NCI-H2227 (cell line): ENCODE measurements at regions not wholly inside any gene's neighbourhood (a gene's known extent, or its start where the extent isn't known, plus 50 kb on each side); places are given as distances from the start of the nearest gene placed in this dataset.
"Not testable (repeated sequence)": the region's sequence is repeated elsewhere in the genome, so short reads cannot be mapped to it uniquely, and the experiment has no call there.

ENCODE experiments used
- DNase-seq: peaks from one replicate; lab custom pipeline; 2025; ENCODE audit not compliant: unreplicated experiment; lab: John Stamatoyannopoulos, UW

DNA sequence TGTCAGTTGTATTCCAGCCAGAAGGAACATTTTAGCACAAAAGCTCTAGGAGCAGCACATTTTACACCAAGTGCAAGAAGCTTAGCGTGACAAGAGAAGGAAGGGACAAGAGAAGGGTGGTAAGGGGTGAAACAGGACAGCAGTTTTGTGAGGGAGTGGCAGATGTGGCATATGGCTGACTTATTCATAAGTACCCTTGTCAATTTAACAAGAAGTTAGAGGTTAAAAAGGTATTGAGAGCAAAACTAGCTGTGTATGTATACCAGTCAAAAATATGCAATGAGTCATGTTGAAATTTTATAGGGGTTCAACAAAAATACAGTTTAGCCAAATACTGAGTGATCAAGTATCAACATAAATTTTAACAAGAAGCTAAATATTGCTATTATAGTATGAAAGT, 561.5 kb upstream of the POT1 start:
- DNase-seq: no peak

DNA sequence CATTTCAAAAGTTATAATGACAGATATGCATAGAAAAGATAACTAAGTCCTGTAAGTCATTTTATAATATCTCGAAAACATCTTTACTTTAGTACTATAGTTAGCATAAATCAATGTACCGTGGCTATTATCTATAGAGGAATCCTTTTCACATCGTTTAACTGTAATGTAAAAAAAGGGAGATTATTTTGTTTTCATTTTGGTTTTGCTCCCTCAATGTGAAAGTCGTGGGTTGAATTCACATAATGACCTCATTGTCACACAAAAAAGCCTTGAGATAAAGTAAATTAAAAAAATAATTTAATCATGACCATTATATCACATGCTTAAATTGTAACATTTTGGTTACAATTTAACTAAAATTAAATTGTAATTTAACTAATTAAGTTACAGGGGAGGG, 560.5 kb upstream of the POT1 start:
- DNase-seq: no peak

DNA sequence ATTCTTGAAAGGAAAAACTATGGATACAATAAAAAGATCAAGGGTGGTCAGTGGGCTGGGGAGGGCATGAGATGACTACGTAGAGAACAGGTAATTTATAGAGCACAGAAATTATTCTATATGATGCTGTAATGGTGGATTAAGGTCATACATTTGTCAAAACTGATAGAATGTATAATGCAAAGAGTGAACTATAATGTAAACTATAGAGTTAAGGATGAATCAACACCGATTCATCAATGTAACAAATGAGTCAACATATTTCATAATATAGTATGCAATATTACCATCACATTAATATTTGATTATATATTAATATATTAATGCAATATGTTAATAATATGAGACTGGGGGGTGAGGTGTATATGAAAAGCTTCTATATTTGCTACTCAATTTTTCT, 555.6 kb upstream of the POT1 start:
- no peak for DNase-seq

DNA sequence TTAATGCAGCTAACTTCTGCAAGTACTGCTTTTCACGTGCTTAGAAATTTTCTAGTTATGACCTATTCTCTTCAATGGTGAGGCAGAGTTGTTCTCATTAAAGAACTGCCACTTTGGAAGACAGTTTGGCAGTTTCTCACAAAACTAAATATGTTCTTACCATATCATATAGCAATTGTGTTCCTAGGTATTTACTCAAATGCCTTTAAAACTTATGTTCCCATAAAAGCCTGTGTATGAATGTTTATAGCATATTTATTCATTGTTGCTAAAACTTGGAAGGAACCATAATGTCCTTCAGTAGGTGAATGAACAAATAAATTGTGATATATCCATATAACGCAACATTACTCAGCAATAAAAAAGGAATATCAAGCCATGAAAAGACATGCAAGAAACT, 555.1 kb upstream of the POT1 start:
- DNase-seq: no peak

DNA sequence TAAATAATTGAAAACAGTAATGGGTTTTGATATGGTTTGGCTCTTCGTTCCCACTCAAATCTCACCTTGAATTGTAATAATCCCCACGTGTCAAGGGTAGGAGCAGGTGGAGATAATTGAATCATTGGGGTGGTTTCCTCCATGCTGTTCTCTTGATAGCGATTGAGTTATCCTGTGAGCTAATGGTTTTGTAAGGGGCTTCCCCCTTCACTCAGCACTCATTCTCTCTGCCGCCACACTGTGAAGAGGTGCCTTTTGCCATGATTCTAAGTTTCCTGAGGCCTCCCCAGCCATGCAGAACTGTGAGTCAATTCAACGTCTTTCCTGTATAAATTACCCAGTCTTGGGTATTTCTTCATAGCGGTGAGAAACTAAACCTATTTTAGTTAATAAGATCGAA, 551.7 kb upstream of the POT1 start:
- no peak for DNase-seq

DNA sequence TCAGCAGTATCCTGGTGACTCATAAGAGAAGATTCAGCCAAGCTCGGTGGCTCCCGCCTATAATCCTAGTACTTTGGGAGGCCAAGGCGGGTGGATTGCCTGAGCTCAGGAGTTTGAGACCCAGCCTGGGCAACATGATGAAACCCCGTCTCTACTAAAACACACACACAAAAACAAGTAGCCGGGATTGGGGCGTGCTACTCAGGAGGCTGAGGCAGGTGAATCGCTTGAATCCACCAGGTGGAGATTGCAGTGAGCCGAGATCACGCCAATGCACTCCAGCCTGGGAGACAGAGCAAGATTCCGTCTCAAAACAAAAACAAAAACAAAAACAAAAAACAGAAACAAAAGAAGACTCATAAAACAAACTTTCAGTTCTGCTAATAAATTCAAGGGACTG, 551.1 kb upstream of the POT1 start:
- no peak for DNase-seq

DNA sequence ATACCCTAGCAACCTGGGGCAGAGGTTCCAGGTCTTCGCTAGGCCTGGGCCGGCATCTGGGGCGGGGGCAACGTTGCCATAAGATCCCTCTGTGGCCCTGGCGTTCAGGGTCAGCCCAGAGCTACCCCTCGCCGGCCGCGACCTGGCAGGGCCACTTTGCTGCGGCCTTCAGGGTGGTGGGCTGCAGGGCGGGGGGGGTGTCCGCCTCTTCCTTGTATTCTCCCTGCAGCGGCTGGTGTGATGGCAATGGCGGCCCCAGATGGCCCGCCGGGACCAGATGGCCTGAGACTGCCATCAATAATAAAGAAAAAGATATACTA, 539.2 kb upstream of the POT1 start:
- DNase-seq: no peak

DNA sequence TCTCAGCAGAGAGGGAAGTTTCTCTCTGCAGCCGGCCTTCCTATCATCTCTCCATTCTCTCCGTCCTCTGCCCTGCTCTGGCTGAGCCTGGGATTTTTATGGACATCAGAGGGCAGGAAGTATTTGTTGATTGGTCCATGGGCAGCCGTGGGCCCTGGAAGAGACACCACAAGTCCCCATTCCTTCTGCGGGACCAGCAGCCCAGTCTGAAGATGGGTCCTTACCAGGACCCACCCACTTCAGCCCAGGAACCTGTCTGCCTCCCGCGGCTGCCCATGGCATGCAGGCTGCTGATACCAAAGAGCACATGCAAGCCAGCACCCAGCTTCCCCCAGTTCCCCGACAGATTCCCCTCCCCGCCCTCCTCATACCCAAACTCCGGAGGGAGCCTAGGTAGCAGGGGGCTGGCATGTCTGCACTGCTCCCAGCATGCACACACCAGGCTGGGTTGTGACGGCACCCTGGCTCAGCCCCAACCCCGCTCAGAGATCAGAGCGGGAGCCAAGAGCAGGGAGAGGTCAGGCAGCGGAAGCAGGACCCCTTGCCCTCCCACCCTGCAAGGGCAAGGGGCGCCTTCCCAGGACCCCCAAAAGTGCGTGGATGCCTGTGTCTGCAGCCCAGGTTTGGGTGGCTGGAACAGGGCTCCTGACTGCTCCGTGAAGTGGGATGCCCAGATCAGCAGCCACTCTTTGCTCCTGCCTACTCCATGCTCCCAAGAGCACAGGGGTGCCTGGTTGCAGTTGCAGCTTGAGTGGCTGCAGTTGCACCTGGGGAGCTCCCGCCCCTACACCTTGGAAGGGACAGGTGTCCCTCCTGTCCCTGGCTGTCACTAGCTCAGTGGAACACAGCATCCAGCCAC, 538.6 kb upstream of the POT1 start:
- no peak for DNase-seq

DNA sequence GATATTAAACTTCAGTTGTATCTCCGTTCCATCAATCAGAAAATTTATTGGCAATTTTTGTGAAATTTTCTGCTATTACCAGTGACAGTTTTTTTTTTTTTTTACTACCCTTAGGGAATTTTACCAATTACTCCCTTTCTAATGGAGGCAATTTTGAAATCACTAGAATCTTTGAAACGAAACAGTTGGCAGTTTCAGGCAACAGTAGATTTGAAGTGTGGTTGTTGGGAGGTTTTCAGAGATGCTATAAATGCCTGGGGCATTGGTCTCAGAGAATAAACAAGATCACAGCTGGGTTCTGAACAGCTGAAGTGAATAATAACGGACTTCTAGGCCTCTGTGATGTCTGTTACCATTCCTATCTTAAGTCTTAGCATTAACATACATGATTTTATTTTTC, 535.9 kb upstream of the POT1 start:
- DNase-seq: no peak

DNA sequence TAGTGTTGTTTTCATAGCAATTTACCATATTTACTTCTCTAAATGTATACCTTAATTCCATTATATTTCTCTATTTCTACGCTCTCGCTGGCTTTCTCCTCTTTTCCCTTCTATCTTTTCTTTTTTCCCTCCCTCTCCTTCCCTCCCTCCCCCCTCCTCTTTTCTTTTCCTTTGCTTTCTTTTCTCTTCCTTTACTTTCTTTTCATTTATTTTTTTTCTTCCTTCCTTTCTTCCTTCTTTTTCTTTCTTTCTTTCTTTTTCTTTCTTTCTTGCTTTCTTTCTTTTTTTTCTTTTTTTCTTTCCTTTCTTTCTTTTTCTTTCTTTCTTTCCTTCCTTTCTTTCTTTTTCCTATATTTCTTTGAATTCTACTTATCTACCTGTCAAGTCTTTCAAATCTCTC, 533.0 kb upstream of the POT1 start:
- DNase-seq: no peak

DNA sequence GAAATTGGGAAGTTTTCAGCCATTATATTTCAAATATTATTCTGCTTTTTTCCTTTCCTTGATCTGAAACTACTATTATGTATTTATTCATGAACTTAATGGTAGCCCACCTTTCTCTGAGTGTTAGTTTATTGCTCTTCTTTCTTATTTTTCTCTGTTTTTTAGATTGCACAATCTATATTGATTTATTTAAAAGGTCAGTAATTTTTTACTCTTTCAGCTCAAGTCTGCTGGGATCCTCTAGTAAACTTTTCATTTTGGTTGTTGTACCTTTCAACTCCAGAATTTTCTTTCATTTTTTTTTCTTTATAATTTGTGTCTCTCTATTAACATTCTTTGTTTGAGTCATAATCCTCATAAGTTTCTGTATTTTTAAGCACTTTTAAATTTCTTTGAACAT, 529.4 kb upstream of the POT1 start:
- no peak for DNase-seq

DNA sequence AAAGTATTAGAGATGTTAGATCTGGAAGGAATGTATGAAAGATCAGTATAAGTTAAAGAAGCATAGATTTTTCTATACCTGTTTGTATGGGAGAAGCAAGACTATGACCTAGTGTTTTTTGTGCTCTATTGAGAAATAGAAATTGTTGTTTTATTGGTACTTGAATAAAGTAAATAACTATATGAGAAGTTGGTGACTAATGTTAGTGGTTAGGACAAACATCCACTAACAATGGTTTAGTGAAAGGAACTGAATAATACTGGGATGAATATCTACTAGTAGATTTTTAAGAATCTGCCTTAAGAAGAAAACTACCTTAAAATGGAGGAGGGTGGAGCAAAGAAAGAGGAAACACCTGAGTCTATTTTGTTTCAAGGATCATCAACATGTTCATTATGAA, 521.1 kb upstream of the POT1 start:
- no peak for DNase-seq

DNA sequence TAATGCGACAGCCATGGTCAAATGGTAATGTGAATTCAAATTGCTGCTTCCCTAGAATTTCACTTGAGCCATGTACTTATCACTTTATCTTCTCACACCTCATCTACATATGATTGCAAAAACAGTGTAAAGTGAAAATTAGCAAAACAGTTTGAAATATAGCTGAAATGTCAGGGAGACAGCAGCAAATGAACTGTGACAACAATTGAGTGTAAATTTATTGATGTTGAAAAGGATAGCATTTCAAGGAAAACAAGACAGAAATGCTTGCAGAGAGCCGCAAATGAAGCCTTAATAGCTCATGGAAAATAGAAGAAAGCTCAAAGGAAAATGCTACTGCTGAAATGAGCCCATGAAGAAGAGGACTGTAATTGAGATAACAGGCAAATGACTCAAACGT, 516.2 kb upstream of the POT1 start:
- DNase-seq: no peak

DNA sequence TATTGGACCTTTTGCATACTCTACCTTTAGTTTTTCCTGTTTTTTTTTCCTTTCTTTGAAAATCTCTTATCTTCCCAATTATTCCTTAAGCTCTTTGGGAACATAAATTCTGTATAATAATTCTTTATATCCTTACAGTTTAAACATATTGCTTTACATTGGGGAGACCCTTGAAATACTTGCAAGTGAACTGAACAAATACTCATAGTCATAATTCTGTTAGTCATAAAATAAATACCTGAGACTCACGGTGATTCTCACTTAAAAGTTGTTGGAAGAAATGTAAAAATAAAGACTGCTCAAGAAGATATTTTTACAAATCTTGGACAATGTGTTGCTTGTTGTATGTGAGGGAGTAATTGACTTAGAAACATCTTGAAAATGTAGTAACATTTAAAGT, 515.2 kb upstream of the POT1 start:
- DNase-seq: no peak

DNA sequence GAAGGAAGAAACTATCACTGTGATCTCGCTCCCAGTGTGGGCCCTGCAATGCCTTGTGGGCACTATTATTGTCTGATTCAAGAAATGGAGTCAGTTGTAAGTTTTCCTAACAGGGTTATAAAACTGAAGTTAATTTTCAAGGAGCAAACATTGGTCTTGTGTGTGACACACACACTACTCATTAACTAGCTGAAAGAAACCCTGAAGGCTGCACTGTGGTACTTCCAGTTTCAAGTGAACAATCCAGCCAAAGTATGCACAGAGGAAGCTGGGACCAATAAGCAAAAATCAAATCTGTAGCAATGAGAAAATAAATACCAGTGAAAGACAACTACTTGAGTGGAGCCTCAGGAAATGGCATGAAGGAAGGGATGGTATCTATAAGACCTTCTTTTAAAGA, 506.6 kb upstream of the POT1 start:
- no peak for DNase-seq

DNA sequence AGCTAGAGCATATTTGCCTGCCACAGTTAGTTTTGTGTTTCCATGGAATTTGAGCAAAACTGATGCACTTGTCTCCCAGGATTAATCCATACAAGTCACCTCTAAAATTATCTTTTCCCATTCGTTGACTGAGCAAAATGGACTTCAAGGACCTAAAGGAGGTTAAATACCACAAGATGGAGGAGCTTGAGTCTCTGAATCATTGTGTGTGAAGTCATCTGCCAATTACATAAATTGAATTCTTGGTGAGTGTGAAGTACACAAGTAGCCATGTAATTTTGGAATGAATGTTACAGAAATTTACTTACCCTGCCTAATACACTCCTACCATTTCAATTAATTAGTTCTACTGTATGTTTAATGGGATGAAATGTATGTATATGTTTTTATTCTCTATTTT, 501.7 kb upstream of the POT1 start:
- DNase-seq: no peak

DNA sequence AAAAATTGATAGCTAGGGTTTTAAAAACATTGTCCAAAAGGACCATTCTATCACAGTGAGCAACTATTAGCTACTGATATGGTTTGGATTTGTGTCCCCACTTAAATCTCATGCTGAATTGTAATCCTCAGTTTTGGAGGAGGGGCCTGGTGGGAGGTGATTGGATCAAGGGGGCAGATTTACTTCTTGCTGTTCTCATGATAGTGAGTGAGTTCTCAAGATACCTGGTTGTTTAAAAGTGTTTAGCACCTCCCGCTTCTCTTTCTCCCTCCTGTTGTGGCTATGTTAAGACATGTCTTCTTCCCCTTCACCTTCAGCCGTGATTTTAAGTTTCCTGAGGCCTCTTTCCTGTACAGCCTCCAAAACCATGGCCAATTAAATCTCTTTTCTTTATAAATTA, 500.4 kb upstream of the POT1 start:
- DNase-seq: no peak

DNA sequence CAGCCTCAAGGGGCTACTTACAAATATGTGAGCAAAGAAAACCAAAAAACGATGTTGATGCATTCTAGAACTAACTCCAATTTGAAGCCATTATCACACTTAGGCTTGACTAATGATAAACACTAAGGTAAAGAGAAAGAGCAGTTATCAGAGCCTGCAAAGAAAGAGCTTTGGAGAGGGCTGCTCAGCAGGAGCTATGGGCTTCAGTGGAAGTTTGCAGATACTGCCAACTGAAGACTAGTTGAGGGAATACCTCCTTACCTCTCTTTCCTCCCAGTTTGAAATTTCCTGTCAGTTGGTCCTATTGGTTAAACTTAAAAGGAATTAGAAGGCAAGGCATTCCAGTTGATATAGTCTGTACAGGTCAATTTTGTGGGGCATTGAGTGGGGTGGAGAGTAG, 498.1 kb upstream of the POT1 start:
- no peak for DNase-seq

DNA sequence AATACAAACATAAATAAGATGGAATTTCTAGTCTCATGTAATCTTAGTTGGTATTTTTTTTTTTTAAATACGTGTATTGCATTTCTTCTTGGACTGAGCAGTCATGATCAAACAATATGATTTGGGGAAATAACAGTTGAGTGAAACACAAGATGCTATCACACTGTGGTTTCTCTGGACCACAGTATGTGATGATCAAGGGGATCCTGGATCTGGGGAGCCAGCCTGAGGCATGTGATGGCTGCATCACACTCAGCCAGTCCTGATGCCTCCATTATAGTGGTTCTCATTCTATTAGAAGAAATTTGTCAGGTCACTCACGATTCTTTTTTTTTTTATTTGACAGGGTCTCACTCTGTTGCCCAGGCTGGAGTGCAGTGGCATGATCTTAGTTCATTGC, 495.9 kb upstream of the POT1 start:
- DNase-seq: no peak

DNA sequence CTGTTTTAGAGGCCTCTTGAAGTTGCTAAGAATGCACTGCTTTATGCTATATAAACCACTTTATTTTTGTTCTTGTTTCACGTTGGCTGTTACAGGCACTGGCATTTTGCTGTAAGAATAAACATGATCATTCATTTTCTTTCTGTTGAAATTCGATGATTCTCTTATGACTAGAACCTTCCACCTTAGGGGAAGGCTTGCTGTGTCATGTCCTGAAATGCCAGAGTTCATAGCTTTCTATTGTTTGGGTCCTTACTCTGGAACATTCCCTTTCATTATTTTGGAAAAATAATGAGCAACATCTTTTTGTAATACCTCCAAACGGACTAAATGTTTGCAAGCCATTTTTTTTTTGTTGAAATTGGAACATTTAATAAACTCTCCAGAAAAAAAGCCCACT, 495.1 kb upstream of the POT1 start:
- no peak for DNase-seq

DNA sequence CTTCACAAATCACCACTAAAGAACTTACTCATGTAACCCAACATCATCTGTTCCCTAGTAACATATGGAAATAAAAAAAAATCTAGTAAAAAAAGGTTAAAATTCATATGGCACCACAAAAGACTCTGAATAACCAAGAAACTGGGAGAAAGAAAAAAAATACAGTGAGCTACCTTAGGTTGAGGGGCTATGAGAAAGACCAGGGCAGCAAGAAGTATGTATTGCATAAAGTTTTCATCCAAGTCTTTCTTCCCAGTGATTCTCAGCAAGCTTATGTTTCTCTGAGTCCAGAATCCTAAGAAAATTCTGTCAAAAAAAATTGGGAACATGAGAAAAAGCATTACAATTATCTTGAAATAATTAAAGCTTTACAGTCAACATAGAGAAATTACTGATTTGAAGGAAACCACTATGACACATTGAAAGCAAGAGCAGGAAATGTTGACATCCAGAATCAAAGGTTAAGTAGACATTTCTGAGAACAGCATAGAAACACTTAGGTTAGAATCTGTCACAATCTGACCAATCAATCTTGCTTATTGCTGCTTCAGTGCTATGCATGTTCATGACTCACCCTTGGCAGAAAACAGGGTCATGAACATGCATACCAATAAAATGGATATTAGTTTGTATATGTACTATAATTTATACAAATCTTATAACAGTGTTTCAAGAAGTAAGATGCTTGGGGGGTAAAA, 494.0 kb upstream of the POT1 start:
- no peak for DNase-seq

DNA sequence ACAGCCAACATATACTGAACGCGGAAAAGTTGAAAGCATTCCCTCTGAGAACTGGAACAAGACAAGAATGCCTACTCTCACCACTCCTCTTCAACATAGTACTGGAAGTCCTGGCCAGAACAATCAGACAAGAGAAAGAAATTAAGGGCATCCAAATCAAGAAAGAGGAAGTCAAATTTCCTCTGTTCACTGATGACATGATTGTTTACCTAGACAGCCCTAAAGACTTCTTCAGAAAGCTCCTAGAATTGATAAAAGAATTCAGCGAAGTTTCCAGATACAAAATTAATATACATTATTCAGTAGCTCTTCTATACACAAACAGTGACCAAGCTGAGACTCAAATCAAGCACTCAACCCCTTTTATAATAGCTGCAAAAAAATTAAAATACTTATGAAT, 491.8 kb upstream of the POT1 start:
- DNase-seq: not testable (repeated sequence)
